Kidney epithelial cell (primary cell): ENCODE measurements at regions not wholly inside any gene's neighbourhood (a gene's known extent, or its start where the extent isn't known, plus 50 kb on each side); places are given as distances from the start of the nearest gene placed in this dataset.

Experiments
- DNase-seq: peaks from one replicate; pipeline ENCODE4 v3.0.0-alpha.2; 2010; ENCODE audit warnings: low read depth
- H3K27me3 ChIP-seq: 2 replicates; pipeline ENCODE4 v1.6.0; 2011; ENCODE audit warnings: low read length; ENCODE audit not compliant: control insufficient read depth, insufficient read depth
- H3K36me3 ChIP-seq: 2 replicates; pipeline ENCODE4 v1.5.1; 2011; ENCODE audit warnings: low read length; ENCODE audit not compliant: control insufficient read depth, insufficient read depth
- H3K4me3 ChIP-seq: 2 replicates; pipeline ENCODE4 v1.5.1; 2011; ENCODE audit warnings: low read depth, mild to moderate bottlenecking, control low read depth, low read length
- CTCF ChIP-seq: IDR thresholded peaks from 2 replicates; pipeline ENCODE4 v1.5.1; 2011; ENCODE audit warnings: mild to moderate bottlenecking, moderate library complexity, low read length, control low read depth, inconsistent platforms; ENCODE audit not compliant: insufficient read depth, poor library complexity, severe bottlenecking

DNA sequence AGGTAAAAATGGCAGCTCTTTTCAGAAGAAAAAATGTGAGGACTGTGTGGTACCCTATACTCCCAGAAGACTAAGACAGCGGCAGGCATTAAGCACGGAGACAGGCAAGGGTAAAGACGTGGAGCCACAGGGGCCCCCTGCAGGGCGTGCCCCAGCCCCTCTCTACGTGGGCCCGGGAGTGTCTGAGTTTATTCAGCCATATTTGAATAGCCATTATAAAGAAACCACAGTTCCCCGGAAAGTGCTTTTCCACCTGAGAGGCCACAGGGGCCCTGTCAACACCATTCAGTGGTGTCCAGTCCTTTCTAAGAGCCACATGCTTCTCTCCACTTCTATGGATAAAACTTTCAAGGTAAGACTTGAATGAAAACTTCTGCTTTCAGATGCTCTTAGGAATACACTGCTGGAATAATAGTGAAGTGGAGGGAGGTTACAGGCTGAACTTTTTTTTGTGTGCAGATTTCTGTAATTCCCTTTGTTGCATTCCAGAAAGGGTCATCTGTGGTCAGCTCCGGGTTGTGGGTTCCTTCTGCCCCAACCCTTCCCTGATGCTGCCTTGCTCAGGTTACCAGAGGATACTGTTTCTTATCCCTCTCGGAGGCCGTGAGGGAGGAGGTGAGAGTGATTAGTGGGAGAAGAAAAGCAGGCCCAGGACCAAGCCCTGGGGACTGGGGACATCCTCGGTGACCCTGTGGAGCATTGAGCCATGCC, 58.4 kb downstream of the SLC25A47 start:
- TF ChIP-seq CTCF, result no peak
- no peaks in the 10 kb centered on the region for H3K27me3 ChIP-seq
- DNase-seq, result no peak
- H3K4me3 ChIP-seq, result no peak overlapping the region
- no peaks in the 10 kb centered on the region for H3K36me3 ChIP-seq

GRCh38 chr14:100382106-100382455, 58.9 kb downstream of the SLC25A47 start:
- TF ChIP-seq CTCF, result no peak
- no peak overlapping the region for H3K4me3 ChIP-seq
- no peaks in the 10 kb centered on the region for H3K36me3 ChIP-seq
- H3K27me3 ChIP-seq, result no peaks in the 10 kb centered on the region
- DNase-seq, result no peak

DNA sequence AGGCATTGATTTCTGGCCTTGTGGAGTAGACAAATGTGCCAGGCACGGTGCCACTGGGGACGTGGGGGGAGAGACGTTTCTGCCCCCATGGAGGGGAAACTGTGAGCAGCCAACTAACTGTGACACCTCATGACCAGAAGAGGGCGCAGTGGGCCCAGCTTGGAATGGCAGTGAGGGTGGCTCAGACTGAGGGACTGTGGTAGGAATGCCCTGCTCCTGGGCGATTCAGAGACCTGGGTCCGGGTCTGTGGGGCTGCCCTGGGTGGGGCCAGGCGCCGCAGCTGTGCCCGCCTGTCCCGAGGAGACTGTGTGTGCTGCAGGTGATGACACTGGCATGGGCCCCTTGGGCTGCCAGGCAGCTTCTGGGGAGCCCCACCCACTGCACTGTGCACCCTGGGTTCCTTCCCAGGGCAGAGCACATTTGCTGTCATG, 60.6 kb downstream of the SLC25A47 start:
- no peak overlapping the region for H3K4me3 ChIP-seq
- H3K27me3 ChIP-seq, result no peaks in the 10 kb centered on the region
- TF ChIP-seq CTCF, result peak; percentile 96
- H3K36me3 ChIP-seq, result no peaks in the 10 kb centered on the region
- DNase-seq, result no peak

DNA sequence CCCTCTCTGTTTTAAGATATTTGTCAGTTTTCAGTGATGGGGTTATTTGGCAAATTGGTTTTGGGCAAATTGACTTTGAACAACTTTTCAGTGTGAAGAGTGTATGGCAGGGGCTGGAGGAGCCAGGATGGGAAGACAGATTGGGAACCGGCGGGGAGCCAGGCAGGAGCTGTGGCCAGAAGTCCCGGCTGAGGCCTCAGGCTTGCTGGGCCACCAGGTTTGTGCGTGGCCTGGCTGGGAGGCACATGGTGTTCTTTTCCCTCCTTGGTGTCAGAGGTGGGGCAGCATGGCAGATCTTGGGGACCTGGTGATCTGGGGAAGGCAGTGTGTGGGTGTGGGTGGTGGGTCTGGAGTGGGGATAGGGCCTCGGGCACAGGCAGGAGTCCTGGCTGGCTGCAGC, 61.1 kb downstream of the SLC25A47 start:
- DNase-seq, result no peak
- TF ChIP-seq CTCF, result no peak

DNA sequence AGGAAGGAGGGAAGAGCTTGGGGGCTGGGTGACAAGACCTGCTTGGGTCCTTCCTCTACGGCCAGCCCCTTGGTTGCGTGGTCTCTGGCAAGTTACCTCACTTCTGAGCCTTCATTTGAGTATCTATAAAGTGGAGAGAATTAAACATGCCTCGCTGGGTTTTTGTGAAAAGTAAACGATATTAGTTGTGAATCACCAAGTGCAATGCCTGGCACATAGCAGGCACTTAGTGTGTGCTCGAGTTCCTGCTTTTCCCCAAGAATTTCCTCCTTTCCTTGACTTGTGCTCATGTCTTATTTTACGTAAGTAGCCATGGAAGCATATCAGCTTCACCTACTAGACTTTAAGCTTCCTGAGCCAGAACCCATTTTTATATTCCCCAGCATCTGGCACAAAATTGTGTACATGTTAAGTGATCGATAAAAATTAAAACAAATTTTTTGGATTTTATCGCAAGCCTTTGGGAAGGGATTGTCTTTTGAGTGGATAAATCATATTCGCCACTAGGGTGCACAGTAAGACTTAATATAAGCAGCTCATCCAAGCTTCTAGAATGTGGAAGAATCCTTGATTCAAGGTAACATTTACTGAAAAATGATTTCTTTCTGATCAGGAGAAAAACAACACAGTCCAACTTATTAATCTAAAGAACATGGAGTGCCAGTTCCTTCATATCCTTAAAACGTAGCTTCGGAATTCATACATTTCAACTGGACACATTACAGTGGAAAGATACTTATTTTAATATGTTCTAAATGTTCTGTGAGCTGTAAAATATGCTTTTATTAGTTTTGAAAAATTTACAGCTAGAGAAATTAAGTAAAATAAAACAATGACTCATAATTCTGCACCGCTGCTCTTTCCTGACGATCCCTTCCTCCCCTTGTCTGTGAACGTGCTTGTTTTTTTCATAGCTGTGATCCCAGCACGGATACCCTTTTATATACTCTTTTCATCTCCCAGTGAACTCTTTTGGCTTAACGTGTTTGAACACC, 62.0 kb downstream of the SLC25A47 start:
- Histone ChIP-seq H3K27me3 (no peaks in the 10 kb centered on the region), H3K4me3 (no peak overlapping the region), H3K36me3 (no peaks in the 10 kb centered on the region)
- DNase-seq, result no peak
- TF ChIP-seq CTCF, result peak; percentile 36

More for the DNA sequence above, 61.1 kb downstream of the SLC25A47 start:
- no peak overlapping the region for H3K4me3 ChIP-seq
- H3K36me3 ChIP-seq, result no peaks in the 10 kb centered on the region
- H3K27me3 ChIP-seq, result no peaks in the 10 kb centered on the region
